MCF 10A (cell line): ENCODE measurements at regions not wholly inside any gene's neighbourhood (a gene's known extent, or its start where the extent isn't known, plus 50 kb on each side); places are given as distances from the start of the nearest gene placed in this dataset.

Experiments
- BruUV-seq: library from RNA; stranded (reverse); fragments of 400-500 nt; replicated peaks from 2 replicates; lab custom pipeline; 2021; lab: Mats Ljungman, UMichigan
- CTCF ChIA-PET: fragments of 300-600 bp; sonication (Branson Sonifier 250); formaldehyde crosslinking; extraction: SDS; loops from one replicate; lab custom pipeline; 2021; ENCODE audit warnings: antibody characterized with exemption, inconsistent platforms; lab: Yijun Ruan, JAX
- POLR2A ChIA-PET: fragments of 300-600, 350-650 bp; sonication (Branson Sonifier 250); formaldehyde crosslinking; extraction: SDS; loops from one replicate; lab custom pipeline; 2020; ENCODE audit warnings: antibody characterized with exemption, inconsistent platforms; lab: Yijun Ruan, JAX
- DNase-seq: peaks from one replicate; pipeline ENCODE4 v3.0.0-alpha.2; 2018; ENCODE audit not compliant: unreplicated experiment
- H3K27ac Mint-ChIP-seq: one replicate; pipeline ENCODE4 v1.8.0; 2022; ENCODE audit warnings: mild to moderate bottlenecking, low read depth, mixed read lengths; ENCODE audit not compliant: unreplicated experiment
- H3K27me3 Mint-ChIP-seq: one replicate; pipeline ENCODE4 v1.8.0; 2022; ENCODE audit warnings: mixed read lengths; ENCODE audit not compliant: insufficient read depth, unreplicated experiment
- H3K36me3 Mint-ChIP-seq: one replicate; pipeline ENCODE4 v1.8.0; 2022; ENCODE audit warnings: mild to moderate bottlenecking, moderate library complexity, mixed read lengths; ENCODE audit not compliant: insufficient read depth, unreplicated experiment
- H3K4me1 Mint-ChIP-seq: one replicate; pipeline ENCODE4 v1.8.0; 2022; ENCODE audit warnings: mixed read lengths; ENCODE audit not compliant: insufficient read depth, unreplicated experiment
- H3K4me3 Mint-ChIP-seq: one replicate; pipeline ENCODE4 v1.8.0; 2022; ENCODE audit warnings: mild to moderate bottlenecking, moderate library complexity, mixed read lengths; ENCODE audit not compliant: unreplicated experiment
- H3K9me3 Mint-ChIP-seq: one replicate; pipeline ENCODE4 v1.8.0; 2022; ENCODE audit warnings: mixed read lengths; ENCODE audit not compliant: unreplicated experiment
- intact Hi-C: fragments of 100-400 bp; cut with micrococcal nuclease; formaldehyde crosslinking; loops from 2 replicates; pipeline ENCODE4 v1.14.1; 2022
- TF ChIP-seq, protein P1 (sequence below): fragments of 200-600 bp; IDR thresholded peaks from one replicate; pipeline ENCODE4 v1.8.0; 2022; ENCODE audit warnings: antibody characterized with exemption, mild to moderate bottlenecking; ENCODE audit not compliant: unreplicated experiment

DNA sequence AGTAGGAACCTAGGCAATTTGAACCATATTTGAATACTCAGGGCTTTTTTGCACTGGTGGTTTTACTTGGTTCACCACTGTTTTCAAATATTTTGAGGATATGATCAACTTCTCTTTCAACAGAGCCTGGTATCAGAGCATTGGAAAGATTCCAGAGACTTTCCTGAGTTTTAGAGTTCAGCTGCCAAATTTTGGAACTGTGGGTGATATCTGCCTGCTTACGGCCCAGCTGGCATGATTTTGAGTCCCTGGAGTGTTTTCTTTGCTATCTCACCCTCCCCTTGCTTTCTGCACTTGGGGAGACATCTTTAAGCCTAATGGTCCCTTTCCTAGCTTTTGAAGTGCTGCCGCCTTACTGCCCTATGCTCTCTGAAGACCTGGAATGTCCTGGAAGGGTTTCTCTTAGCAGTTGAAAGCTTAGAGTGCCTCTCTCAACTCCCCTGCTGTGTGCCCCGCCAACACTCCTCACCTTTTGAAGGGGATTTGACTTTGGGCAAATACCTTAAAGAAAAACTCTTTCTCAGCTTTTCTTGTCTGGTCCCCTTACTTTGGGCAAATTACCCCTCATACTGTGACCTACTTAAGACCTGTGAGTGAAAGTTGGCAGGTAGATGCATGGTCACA is 539.1 kb downstream of the MFSD1 start:
- CTCF ChIA-PET, result interaction anchor here (0.6 to 1.5 kb wide), 4 partner anchors 15 to 929 kb away, joined by 3 to 4 read pairs (median 3); no protein-coding TSS in a partner anchor
- H3K27ac Mint-ChIP-seq, result no peak overlapping the region
- TF ChIP-seq, protein P1, sequence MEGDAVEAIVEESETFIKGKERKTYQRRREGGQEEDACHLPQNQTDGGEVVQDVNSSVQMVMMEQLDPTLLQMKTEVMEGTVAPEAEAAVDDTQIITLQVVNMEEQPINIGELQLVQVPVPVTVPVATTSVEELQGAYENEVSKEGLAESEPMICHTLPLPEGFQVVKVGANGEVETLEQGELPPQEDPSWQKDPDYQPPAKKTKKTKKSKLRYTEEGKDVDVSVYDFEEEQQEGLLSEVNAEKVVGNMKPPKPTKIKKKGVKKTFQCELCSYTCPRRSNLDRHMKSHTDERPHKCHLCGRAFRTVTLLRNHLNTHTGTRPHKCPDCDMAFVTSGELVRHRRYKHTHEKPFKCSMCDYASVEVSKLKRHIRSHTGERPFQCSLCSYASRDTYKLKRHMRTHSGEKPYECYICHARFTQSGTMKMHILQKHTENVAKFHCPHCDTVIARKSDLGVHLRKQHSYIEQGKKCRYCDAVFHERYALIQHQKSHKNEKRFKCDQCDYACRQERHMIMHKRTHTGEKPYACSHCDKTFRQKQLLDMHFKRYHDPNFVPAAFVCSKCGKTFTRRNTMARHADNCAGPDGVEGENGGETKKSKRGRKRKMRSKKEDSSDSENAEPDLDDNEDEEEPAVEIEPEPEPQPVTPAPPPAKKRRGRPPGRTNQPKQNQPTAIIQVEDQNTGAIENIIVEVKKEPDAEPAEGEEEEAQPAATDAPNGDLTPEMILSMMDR, result no peak
- H3K4me3 Mint-ChIP-seq, result no peak overlapping the region
- POLR2A ChIA-PET, result no interaction called here
- no peak for DNase-seq
- H3K4me1 Mint-ChIP-seq, result no peaks in the 10 kb centered on the region
- intact Hi-C loops, result no loop called here
- peaks cover 5% of the 10 kb centered on the region for H3K9me3 Mint-ChIP-seq
- no peaks in the 10 kb centered on the region for H3K36me3 Mint-ChIP-seq
- no TSS peak for BruUV-seq
- H3K27me3 Mint-ChIP-seq, result no peaks in the 10 kb centered on the region

DNA sequence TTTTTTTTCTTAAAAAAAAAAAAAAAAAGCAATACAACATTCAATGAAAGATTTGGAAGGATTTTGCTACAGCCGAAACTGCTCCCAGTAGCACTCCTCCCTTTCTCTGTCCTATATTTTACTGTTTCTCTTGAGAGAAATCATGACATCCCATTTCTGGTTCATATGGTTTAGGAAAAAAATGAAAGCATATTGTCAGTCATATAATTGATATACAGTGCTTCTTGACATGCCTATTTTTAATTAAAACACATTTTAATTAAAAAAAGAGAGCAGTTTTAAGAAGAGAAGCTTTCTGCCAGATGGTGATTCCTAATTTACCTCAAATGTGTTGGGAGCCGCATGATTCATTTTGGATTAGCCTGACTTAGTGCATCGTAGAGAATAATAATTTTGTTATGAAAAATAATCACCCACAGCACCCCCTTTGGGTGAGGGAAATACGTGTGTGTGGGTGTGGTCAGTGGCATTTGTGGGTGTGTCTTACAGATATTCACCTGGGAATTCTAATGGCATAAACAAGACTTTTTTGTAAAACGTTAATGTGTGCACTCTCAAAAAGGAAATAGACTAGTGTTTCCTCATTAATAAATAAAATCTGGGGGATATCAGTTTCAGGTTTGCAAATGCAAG is 544.5 kb downstream of the MFSD1 start:
- Mint-ChIP-seq H3K4me3 (no peak overlapping the region), H3K27me3 (peaks cover 5% of the 10 kb centered on the region), H3K36me3 (no peaks in the 10 kb centered on the region), H3K4me1 (no peaks in the 10 kb centered on the region), H3K9me3 (no peaks in the 10 kb centered on the region), H3K27ac (no peak overlapping the region)
- intact Hi-C loops, result no loop called here
- POLR2A ChIA-PET, result no interaction called here
- DNase-seq, result no peak
- CTCF ChIA-PET, result no interaction called here
- BruUV-seq, result no TSS peak
- TF ChIP-seq, protein P1, result no peak

DNA sequence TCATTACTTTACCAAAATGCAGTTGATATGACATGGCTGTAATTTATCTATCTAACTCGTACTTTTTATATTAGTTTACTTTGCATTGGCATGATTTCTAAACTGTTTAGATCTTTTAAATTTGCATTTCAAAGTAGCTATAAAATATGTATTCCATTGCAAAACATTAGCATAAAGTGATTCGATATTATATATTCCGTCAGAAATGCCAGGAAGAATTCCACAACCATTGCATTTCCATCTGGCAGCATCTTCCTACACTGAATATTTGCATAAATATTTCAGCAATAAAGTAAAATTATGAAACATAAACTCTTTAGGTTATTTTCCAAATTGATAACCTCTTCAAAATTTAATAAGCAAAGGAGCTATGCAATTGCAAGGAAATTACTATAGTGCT is 546.6 kb downstream of the MFSD1 start:
- intact Hi-C loops, result no loop called here
- BruUV-seq, result no TSS peak
- Mint-ChIP-seq H3K9me3 (no peaks in the 10 kb centered on the region), H3K36me3 (no peaks in the 10 kb centered on the region), H3K27ac (no peak overlapping the region), H3K27me3 (peaks cover 24% of the 10 kb centered on the region), H3K4me3 (no peak overlapping the region), H3K4me1 (no peaks in the 10 kb centered on the region)
- TF ChIP-seq, protein P1, result no peak
- CTCF ChIA-PET, result interaction anchor here (0.6 kb wide), 1 partner anchor 14 kb away, joined by 3 read pairs; no protein-coding TSS in a partner anchor
- DNase-seq, result no peak
- POLR2A ChIA-PET, result interaction anchor here (0.6 kb wide), 1 partner anchor 363 kb away, joined by 3 read pairs; no protein-coding TSS in a partner anchor

DNA sequence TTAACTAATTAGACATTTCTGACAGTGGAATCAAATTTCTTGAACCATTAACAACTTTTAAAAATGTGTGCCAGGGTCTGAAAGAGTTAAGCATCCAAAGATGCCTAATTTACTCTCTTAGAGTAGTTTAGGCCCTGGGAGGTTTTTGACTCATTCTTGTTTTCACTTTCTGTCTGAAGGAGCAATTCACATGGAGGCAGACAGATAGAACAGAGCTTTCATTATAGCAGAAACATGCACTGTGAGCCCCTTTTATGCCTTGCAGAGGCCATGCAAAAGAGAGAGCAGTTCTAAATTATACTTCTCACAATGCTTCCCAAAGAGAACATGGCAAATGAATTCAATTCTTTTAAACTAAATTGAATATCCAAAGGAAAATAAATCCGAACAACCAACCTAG is 554.8 kb downstream of the MFSD1 start:
- no peak overlapping the region for H3K27ac Mint-ChIP-seq
- ChIA-PET POLR2A (no interaction called here), CTCF (interaction anchor here (0.9 kb wide), 1 partner anchor 24 kb away, joined by 3 read pairs; no protein-coding TSS in a partner anchor)
- no TSS peak for BruUV-seq
- H3K36me3 Mint-ChIP-seq, result no peaks in the 10 kb centered on the region
- TF ChIP-seq, protein P1, result no peak
- DNase-seq, result no peak
- no peaks in the 10 kb centered on the region for H3K4me1 Mint-ChIP-seq
- no peak overlapping the region for H3K4me3 Mint-ChIP-seq
- peaks cover 17% of the 10 kb centered on the region for H3K27me3 Mint-ChIP-seq
- H3K9me3 Mint-ChIP-seq, result no peaks in the 10 kb centered on the region
- intact Hi-C loops, result no loop called here
